GM12878 (cell line): ENCODE measurements at regions not wholly inside any gene's neighbourhood (a gene's known extent, or its start where the extent isn't known, plus 50 kb on each side); places are given as distances from the start of the nearest gene placed in this dataset.

Experiments
- ATAC-seq: fragments of 200-7000 bp; cut with Tn5 transposase; 3 replicates; pipeline ENCODE4 v1.9.1; 2020; ENCODE audit warnings: mild to moderate bottlenecking, moderate library complexity
- BruUV-seq: library from RNA; stranded (reverse); fragments of 400-500 nt; replicated peaks from 2 replicates; lab custom pipeline; 2021; lab: Mats Ljungman, UMichigan
- CTCF ChIA-PET: fragments of 300-600 bp; sonication (Branson Sonifier 250); formaldehyde crosslinking; extraction: SDS; loops from one replicate; lab custom pipeline; 2021; ENCODE audit warnings: inconsistent platforms; lab: Yijun Ruan, JAX
- POLR2A ChIA-PET: fragments of 350-600 bp; formaldehyde crosslinking; extraction: SDS; loops from one replicate; lab custom pipeline; 2021; ENCODE audit warnings: inconsistent platforms; lab: Charles Lee
- RAD21 ChIA-PET: fragments of 300-600 bp; sonication (Branson Sonifier 250); formaldehyde crosslinking; loops from one replicate; lab custom pipeline; 2023; ENCODE audit warnings: antibody characterized with exemption; ENCODE audit not compliant: unreplicated experiment; lab: Charles Lee
- SMC1A ChIA-PET: fragments of 300-600 bp; sonication (Branson Sonifier 250); formaldehyde crosslinking; loops from one replicate; lab custom pipeline; 2023; ENCODE audit not compliant: unreplicated experiment, uncharacterized antibody; lab: Charles Lee
- DNase-seq: peaks from one replicate; pipeline ENCODE4 v3.0.0-alpha.2; 2011; ENCODE audit warnings: low read depth, low spot score
- FAIRE-seq: peaks from 3 replicates; lab custom pipeline; 2011; peaks lifted over from hg19 to GRCh38; lab: Jason Lieb, UNC
- H2AFZ ChIP-seq: 2 replicates; pipeline ENCODE4 v1.6.0; 2011; ENCODE audit warnings: low read depth, low read length, control low read depth; ENCODE audit not compliant: control insufficient read depth
- H3K27ac ChIP-seq: 2 replicates; pipeline ENCODE4 v1.5.1; 2011; ENCODE audit warnings: control low read depth; ENCODE audit not compliant: control insufficient read depth, insufficient read depth
- H3K27me3 ChIP-seq, 2 experiments: replicated peaks in 1 of 2; 2 replicates each; pipeline versions ENCODE4 v1.6.0 to v1.6.1; 2011; ENCODE audit warnings: low read length in 1 of 2; ENCODE audit not compliant: control insufficient read depth in 2 of 2, insufficient read depth in 2 of 2
- H3K36me3 ChIP-seq, 2 experiments: 2 replicates each; pipeline ENCODE4 v1.5.1; 2011; ENCODE audit warnings: low read length in 1 of 2; ENCODE audit not compliant: control insufficient read depth in 2 of 2, insufficient read depth in 2 of 2
- H3K4me1 ChIP-seq: 2 replicates; pipeline ENCODE4 v1.6.1; 2011; ENCODE audit warnings: mild to moderate bottlenecking, low read length, moderate library complexity, mixed read lengths; ENCODE audit not compliant: control insufficient read depth, insufficient read depth
- H3K4me2 ChIP-seq: 2 replicates; pipeline ENCODE4 v1.6.0; 2011; ENCODE audit warnings: control low read depth; ENCODE audit not compliant: control insufficient read depth, insufficient read depth
- H3K4me3 ChIP-seq: fragments of 200-600 bp; sonication (generic); 2 replicates; pipeline ENCODE4 v1.5.1; 2016
- H3K79me2 ChIP-seq: 2 replicates; pipeline ENCODE4 v1.6.0; 2011; ENCODE audit warnings: low read length; ENCODE audit not compliant: control insufficient read depth, insufficient read depth
- H3K9ac ChIP-seq: 2 replicates; pipeline ENCODE4 v1.8.0; 2011; ENCODE audit warnings: low read length, control low read depth, mixed read lengths; ENCODE audit not compliant: control insufficient read depth, insufficient read depth
- H3K9me3 ChIP-seq: replicated peaks from 3 replicates; pipeline ENCODE4 v1.5.1; 2011; ENCODE audit warnings: mild to moderate bottlenecking, low read length; ENCODE audit not compliant: control insufficient read depth, insufficient read depth
- H4K20me1 ChIP-seq: 2 replicates; pipeline ENCODE4 v1.6.0; 2011; ENCODE audit not compliant: control insufficient read depth, insufficient read depth
- E2F8 ChIP-seq: fragments of 450-650 bp; IDR thresholded peaks from 2 replicates; pipeline ENCODE4 v1.6.1; 2018; ENCODE audit warnings: mild to moderate bottlenecking, low read depth, moderate library complexity; ENCODE audit not compliant: partially characterized antibody
- KLF5 ChIP-seq: fragments of 450-650 bp; IDR thresholded peaks from 2 replicates; pipeline ENCODE4 v1.6.1; 2014; ENCODE audit warnings: mild to moderate bottlenecking; ENCODE audit not compliant: partially characterized antibody
- MLLT1 ChIP-seq: fragments of 450-650 bp; IDR thresholded peaks from 2 replicates; pipeline ENCODE4 v1.6.1; 2016; ENCODE audit warnings: mild to moderate bottlenecking
- NR2C2 ChIP-seq: IDR thresholded peaks from 2 replicates; pipeline ENCODE4 v1.6.1; 2011; ENCODE audit warnings: borderline replicate concordance, low read depth; ENCODE audit not compliant: control insufficient read depth, insufficient read length
- SIN3A ChIP-seq: IDR thresholded peaks from 2 replicates; pipeline ENCODE4 v1.6.1; 2012; ENCODE audit warnings: low read depth, low read length, improper control_type of control experiment
- ZNF274 ChIP-seq: IDR thresholded peaks from one replicate; pipeline ENCODE4 v1.8.0; 2011; ENCODE audit not compliant: insufficient read length, insufficient read depth
- ZNF384 ChIP-seq: IDR thresholded peaks from 2 replicates; pipeline ENCODE4 v1.6.1; 2012; ENCODE audit warnings: low read depth, mild to moderate bottlenecking, low read length, improper control_type of control experiment, borderline replicate concordance
- WGBS: methylation state at CpG from one replicate; pipeline ENCODE4 v1.1.6; 2016; ENCODE audit warnings: low lambda C conversion rate; ENCODE audit not compliant: insufficient replicate concordance, insufficient coverage; ENCODE audit errors: missing lambda C conversion rate; 5-methylcytosine and 5-hydroxymethylcytosine counted together
- in situ Hi-C: fragments of 300-500 bp; cut with MboI; formaldehyde crosslinking; loops from 9 replicates; pipeline ENCODE4 v1.14.3; 2018; ENCODE audit warnings: mixed read lengths
- intact Hi-C: fragments of 100-400 bp; cut with micrococcal nuclease; formaldehyde crosslinking; loops from one replicate; pipeline ENCODE4 v1.14.2; 2022; ENCODE audit not compliant: unreplicated experiment
- TF ChIP-seq, protein P1 (sequence below): IDR thresholded peaks from 2 replicates; pipeline ENCODE4 v1.6.1; 2012; ENCODE audit warnings: low read depth, low read length, improper control_type of control experiment

DNA sequence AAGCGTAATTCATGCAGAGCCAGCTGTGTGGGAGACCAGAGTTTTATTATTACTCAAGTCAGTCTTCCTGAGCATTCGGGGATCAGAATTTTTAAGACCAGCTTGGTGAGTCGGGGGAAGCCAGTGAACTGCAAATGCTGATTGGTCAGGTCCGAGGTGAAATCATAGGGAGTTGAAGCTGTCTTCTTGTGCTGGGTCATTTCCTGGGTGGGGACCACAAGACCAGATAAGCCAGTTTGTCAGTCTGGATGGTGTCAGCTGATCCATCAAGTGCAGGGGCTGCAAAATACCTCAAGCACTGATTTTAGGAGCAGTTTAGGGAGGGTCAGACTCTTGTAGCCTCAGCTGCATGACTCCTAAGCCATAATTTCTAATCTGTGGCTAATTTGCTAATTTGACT, 228.1 kb upstream of the ATP10A start:
- 16% methylated on average over 4 of the region's 4 CpGs for WGBS
- ChIA-PET RAD21 (no interaction called here), POLR2A (no interaction called here)
- Histone ChIP-seq H2AFZ (no peak overlapping the region), H3K27ac (no peak overlapping the region), H3K9me3 (no peaks in the 10 kb centered on the region)
- no TSS peak for BruUV-seq
- in situ Hi-C loops, result loop anchor here (25.0 kb wide), 2 partner anchors 329 to 879 kb away; no protein-coding TSS in a partner anchor
- TF ChIP-seq SIN3A (no peak), MLLT1 (no peak), E2F8 (no peak), ZNF274 (no peak), KLF5 (no peak), NR2C2 (no peak), ZNF384 (no peak)
- TF ChIP-seq, protein P1, sequence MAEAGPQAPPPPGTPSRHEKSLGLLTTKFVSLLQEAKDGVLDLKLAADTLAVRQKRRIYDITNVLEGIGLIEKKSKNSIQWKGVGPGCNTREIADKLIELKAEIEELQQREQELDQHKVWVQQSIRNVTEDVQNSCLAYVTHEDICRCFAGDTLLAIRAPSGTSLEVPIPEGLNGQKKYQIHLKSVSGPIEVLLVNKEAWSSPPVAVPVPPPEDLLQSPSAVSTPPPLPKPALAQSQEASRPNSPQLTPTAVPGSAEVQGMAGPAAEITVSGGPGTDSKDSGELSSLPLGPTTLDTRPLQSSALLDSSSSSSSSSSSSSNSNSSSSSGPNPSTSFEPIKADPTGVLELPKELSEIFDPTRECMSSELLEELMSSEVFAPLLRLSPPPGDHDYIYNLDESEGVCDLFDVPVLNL, result no peak
- TF ChIP-seq, all 136 proteins: peak for 0
- DNase-seq (no peak), FAIRE-seq (no peak), ATAC-seq (no peak)
- Histone ChIP-seq H3K27me3 (no peaks in the 10 kb centered on the region), H3K79me2 (no peaks in the 10 kb centered on the region), H3K4me2 (no peak overlapping the region), H4K20me1 (no peaks in the 10 kb centered on the region), H3K4me3 (no peak overlapping the region), H3K9ac (no peak overlapping the region), H3K36me3 (no peaks in the 10 kb centered on the region), H3K4me1 (no peaks in the 10 kb centered on the region)
- intact Hi-C loops, result no loop called here
- SMC1A ChIA-PET, result no interaction called here
- CTCF ChIA-PET, result no interaction called here
